PC-9 (cell line): ENCODE measurements at regions not wholly inside any gene's neighbourhood (a gene's known extent, or its start where the extent isn't known, plus 50 kb on each side); places are given as distances from the start of the nearest gene placed in this dataset.

Source experiments
- BruUV-seq: library from RNA; stranded (reverse); fragments of 400-500 nt; replicated peaks from 2 replicates; lab custom pipeline; 2021; lab: Mats Ljungman, UMichigan
- CTCF ChIA-PET: fragments of 300-600 bp; sonication (Branson Sonifier 250); formaldehyde crosslinking; loops from one replicate; lab custom pipeline; 2022; ENCODE audit warnings: antibody characterized with exemption; lab: Charles Lee
- POLR2A ChIA-PET: fragments of 300-600 bp; sonication (Branson Sonifier 250); formaldehyde crosslinking; loops from one replicate; lab custom pipeline; 2022; ENCODE audit warnings: antibody characterized with exemption; ENCODE audit not compliant: unreplicated experiment; lab: Charles Lee
- DNase-seq, 2 experiments: peaks; one replicate each; pipeline versions ENCODE4 v3.0.0 to v3.0.0-alpha.2; 2015 to 2022; ENCODE audit warnings: mixed read lengths in 1 of 2
- H2AFZ ChIP-seq: fragments of 200-600 bp; sonication (generic); 2 replicates; pipeline ENCODE4 v1.8.1; 2017; ENCODE audit warnings: antibody characterized with exemption
- H3F3A ChIP-seq: fragments of 200-600 bp; sonication (generic); 2 replicates; pipeline ENCODE4 v1.8.1; 2017; ENCODE audit warnings: antibody characterized with exemption, mild to moderate bottlenecking, low read depth; ENCODE audit not compliant: insufficient read depth
- H3K27ac ChIP-seq: fragments of 200-600 bp; sonication (generic); 2 replicates; pipeline ENCODE4 v1.6.1; 2016; ENCODE audit warnings: mixed run types
- H3K27me3 ChIP-seq: fragments of 200-600 bp; sonication (generic); 2 replicates; pipeline ENCODE4 v1.6.1; 2016; ENCODE audit warnings: low read depth, mixed run types; ENCODE audit not compliant: insufficient read depth
- H3K36me3 ChIP-seq: fragments of 200-600 bp; sonication (generic); 2 replicates; pipeline ENCODE4 v1.6.1; 2016; ENCODE audit warnings: low read depth, mixed run types
- H3K4me1 ChIP-seq: fragments of 200-600 bp; sonication (generic); replicated peaks from 2 replicates; pipeline ENCODE4 v1.6.1; 2016; ENCODE audit warnings: mixed run types; ENCODE audit not compliant: insufficient read depth
- H3K4me2 ChIP-seq: fragments of 200-600 bp; sonication (generic); 2 replicates; pipeline ENCODE4 v1.6.1; 2017; ENCODE audit warnings: mixed run types
- H3K4me3 ChIP-seq: fragments of 200-600 bp; sonication (generic); 2 replicates; pipeline ENCODE4 v1.6.1; 2016; ENCODE audit warnings: mixed run types
- H3K79me2 ChIP-seq: fragments of 200-600 bp; sonication (generic); 2 replicates; pipeline ENCODE4 v1.6.1; 2017; ENCODE audit warnings: low read depth, mixed run types
- H3K9me2 ChIP-seq: fragments of 200-600 bp; sonication (generic); 2 replicates; pipeline ENCODE4 v1.8.1; 2017; ENCODE audit warnings: mild to moderate bottlenecking; ENCODE audit not compliant: insufficient read depth
- H3K9me3 ChIP-seq: fragments of 200-600 bp; sonication (generic); 2 replicates; pipeline ENCODE4 v1.8.1; 2016; ENCODE audit warnings: low read depth; ENCODE audit not compliant: insufficient read depth
- H4K20me1 ChIP-seq: fragments of 200-600 bp; sonication (generic); 2 replicates; pipeline ENCODE4 v1.8.1; 2017; ENCODE audit not compliant: insufficient read depth
- CTCF ChIP-seq: fragments of 200-600 bp; sonication (generic); conservative IDR thresholded peaks from 2 replicates; pipeline ENCODE4 v1.6.1; 2017; ENCODE audit warnings: mixed run types, antibody characterized with exemption, mild to moderate bottlenecking, moderate library complexity
- EZH2 ChIP-seq: fragments of 200-600 bp; sonication (generic); IDR thresholded peaks from 2 replicates; pipeline ENCODE4 v1.8.0; 2017; ENCODE audit warnings: antibody characterized with exemption, low read depth
- intact Hi-C: fragments of 100-400 bp; cut with micrococcal nuclease; formaldehyde crosslinking; loops from one replicate; pipeline ENCODE4 v1.10.0; 2022; ENCODE audit not compliant: unreplicated experiment

DNA sequence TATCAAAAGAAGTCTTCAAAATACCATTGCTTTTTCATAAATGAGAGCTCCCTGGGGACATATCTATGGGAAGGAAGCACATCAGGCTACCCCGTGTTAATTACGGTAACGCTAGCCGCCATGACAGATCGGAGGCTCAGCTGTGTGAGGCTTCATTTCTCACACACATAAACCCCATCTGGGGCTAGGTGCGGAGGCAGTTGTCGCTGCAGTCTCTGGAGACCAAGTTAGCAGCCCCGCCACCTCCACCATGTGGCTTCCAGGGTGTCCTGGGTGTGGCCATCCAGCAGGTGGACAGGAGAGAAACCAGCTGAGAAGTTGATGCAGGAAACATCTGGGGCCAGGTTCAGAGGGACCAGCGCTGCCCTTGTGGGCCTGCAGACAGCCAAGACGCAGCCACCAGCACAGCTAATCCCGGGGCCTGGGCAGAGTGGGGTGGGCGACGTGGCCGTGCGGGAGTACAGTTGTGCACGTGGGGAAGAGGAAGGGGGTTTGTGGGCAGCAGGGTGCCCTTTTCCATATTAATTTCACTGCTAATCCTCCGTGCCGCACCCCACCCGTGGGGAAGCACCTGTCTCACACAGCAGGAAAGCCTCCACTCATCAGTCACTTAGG is 426.5 kb downstream of the IRX1 start:
- CTCF ChIA-PET: no interaction called here
- POLR2A ChIA-PET: no interaction called here

GRCh38 chr5:4023091-4023752 is 427.6 kb downstream of the IRX1 start:
- Histone ChIP-seq H3K9me2 (no peaks in the 10 kb centered on the region), H3K9me3 (no peaks in the 10 kb centered on the region), H3K79me2 (no peaks in the 10 kb centered on the region), H3K4me2 (no peak overlapping the region), H3K4me1 (no peaks in the 10 kb centered on the region), H3F3A (no peaks in the 10 kb centered on the region), H2AFZ (no peak overlapping the region), H3K4me3 (no peak overlapping the region), H3K36me3 (no peaks in the 10 kb centered on the region), H4K20me1 (no peaks in the 10 kb centered on the region), H3K27me3 (peaks cover 90% of the 10 kb centered on the region), H3K27ac (no peak overlapping the region)
- TF ChIP-seq CTCF: no peak
- TF ChIP-seq EZH2: no peak
- ChIA-PET POLR2A (no interaction called here), CTCF (no interaction called here)
- no peak for DNase-seq
- BruUV-seq: no TSS peak
- intact Hi-C loops: no loop called here

More for the DNA sequence above, 426.5 kb downstream of the IRX1 start:
- H3K4me3 ChIP-seq: no peak overlapping the region
- H3F3A ChIP-seq: no peaks in the 10 kb centered on the region
- no peaks in the 10 kb centered on the region for H3K4me1 ChIP-seq
- H3K9me2 ChIP-seq: no peaks in the 10 kb centered on the region
- no peak overlapping the region for H3K27ac ChIP-seq
- BruUV-seq: no TSS peak
- H3K9me3 ChIP-seq: no peaks in the 10 kb centered on the region
- H3K27me3 ChIP-seq: peaks cover 83% of the 10 kb centered on the region
- H3K79me2 ChIP-seq: no peaks in the 10 kb centered on the region
- no peak for TF ChIP-seq CTCF
- no peak for TF ChIP-seq EZH2
- H4K20me1 ChIP-seq: no peaks in the 10 kb centered on the region
- H2AFZ ChIP-seq: no peak overlapping the region
- DNase-seq: no peak
- no peaks in the 10 kb centered on the region for H3K36me3 ChIP-seq
- intact Hi-C loops: no loop called here
- H3K4me2 ChIP-seq: no peak overlapping the region

GRCh38 chr5:4023753-4024335 is 428.2 kb downstream of the IRX1 start:
- H3K36me3 ChIP-seq: no peaks in the 10 kb centered on the region
- H3K9me2 ChIP-seq: no peaks in the 10 kb centered on the region
- ChIA-PET POLR2A (no interaction called here), CTCF (no interaction called here)
- no peak overlapping the region for H3K4me2 ChIP-seq
- H3F3A ChIP-seq: no peaks in the 10 kb centered on the region
- no peaks in the 10 kb centered on the region for H3K79me2 ChIP-seq
- H4K20me1 ChIP-seq: no peaks in the 10 kb centered on the region
- H3K4me3 ChIP-seq: no peak overlapping the region
- BruUV-seq: no TSS peak
- no peaks in the 10 kb centered on the region for H3K4me1 ChIP-seq
- TF ChIP-seq EZH2 (no peak), CTCF (no peak)
- DNase-seq: no peak
- intact Hi-C loops: no loop called here
- H3K27ac ChIP-seq: no peak overlapping the region
- peaks cover 90% of the 10 kb centered on the region for H3K27me3 ChIP-seq
- no peak overlapping the region for H2AFZ ChIP-seq
- no peaks in the 10 kb centered on the region for H3K9me3 ChIP-seq
